HUES48 (cell line): ENCODE measurements at regions not wholly inside any gene's neighbourhood (a gene's known extent, or its start where the extent isn't known, plus 50 kb on each side); places are given as distances from the start of the nearest gene placed in this dataset.
A peak's percentile ranks its signal among the peaks of the same experiment; 100 is the strongest.

ENCODE experiments used
- H3K27ac ChIP-seq: one replicate; pipeline ENCODE4 v1.7.0; 2013; ENCODE audit warnings: low read depth, low read length, inconsistent platforms
- H3K27me3 ChIP-seq: 2 replicates; pipeline ENCODE4 v1.6.1; 2013; ENCODE audit warnings: mild to moderate bottlenecking, low read length; ENCODE audit not compliant: control insufficient read depth, insufficient read depth
- H3K36me3 ChIP-seq: 2 replicates; pipeline ENCODE4 v1.6.1; 2013; ENCODE audit warnings: low read length; ENCODE audit not compliant: control insufficient read depth, insufficient read depth
- H3K4me1 ChIP-seq: 2 replicates; pipeline ENCODE4 v1.6.1; 2013; ENCODE audit warnings: mild to moderate bottlenecking, low read length; ENCODE audit not compliant: control insufficient read depth, insufficient read depth
- H3K4me3 ChIP-seq: 2 replicates; pipeline ENCODE4 v1.5.1; 2013; ENCODE audit warnings: mild to moderate bottlenecking, low read depth, low read length
- H3K9ac ChIP-seq: 2 replicates; pipeline ENCODE4 v1.6.1; 2013; ENCODE audit warnings: mild to moderate bottlenecking, low read depth, low read length, moderate library complexity
- H3K9me3 ChIP-seq: 2 replicates; pipeline ENCODE4 v1.6.1; 2013; ENCODE audit warnings: low read length; ENCODE audit not compliant: control insufficient read depth, insufficient read depth

DNA sequence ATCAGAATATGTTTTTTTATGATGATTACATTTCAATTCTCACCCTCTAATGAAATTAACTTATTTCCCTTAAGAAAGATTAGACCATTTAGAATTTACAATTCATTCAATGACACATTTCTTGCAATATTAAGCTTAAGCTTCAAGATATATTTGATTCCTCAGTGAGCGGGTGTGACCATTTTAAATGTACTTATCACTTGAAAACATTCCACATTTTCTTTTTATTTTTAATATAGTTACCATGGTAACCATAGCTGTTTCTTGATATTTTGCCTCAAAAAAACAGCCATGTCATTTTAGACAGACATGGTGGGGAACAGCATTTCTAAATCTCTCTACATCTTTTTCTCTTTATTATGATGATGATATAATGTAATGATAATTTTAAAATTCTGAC, 1029.0 kb upstream of the B3GALT2 start:
- Histone ChIP-seq H3K36me3 (no peaks in the 10 kb centered on the region), H3K4me1 (no peaks in the 10 kb centered on the region), H3K4me3 (no peak overlapping the region), H3K27ac (no peak overlapping the region), H3K9ac (no peak overlapping the region), H3K9me3 (no peaks in the 10 kb centered on the region), H3K27me3 (no peaks in the 10 kb centered on the region)

DNA sequence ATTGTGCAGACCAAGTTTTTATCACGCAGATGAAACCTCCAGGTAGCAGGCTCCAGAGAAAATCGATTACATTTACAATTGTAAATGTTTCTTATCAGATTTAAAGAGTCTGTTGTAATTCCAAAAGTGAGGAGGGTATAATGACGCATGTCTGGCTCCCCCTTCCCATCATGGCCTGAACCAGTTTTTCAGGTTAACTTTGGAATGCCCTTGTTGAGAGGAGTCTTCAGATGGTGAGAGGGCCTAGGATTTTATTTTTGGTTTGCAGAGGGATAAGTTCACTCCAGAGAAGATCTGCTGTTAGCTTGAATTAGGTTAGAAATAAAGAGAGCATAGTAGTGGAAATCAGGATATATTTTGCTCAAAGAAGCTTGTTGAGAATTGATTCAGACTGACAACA, 1028.3 kb upstream of the B3GALT2 start:
- Histone ChIP-seq H3K36me3 (no peaks in the 10 kb centered on the region), H3K27me3 (no peaks in the 10 kb centered on the region), H3K9ac (no peak overlapping the region), H3K27ac (no peak overlapping the region), H3K4me3 (no peak overlapping the region), H3K4me1 (no peaks in the 10 kb centered on the region), H3K9me3 (no peaks in the 10 kb centered on the region)

DNA sequence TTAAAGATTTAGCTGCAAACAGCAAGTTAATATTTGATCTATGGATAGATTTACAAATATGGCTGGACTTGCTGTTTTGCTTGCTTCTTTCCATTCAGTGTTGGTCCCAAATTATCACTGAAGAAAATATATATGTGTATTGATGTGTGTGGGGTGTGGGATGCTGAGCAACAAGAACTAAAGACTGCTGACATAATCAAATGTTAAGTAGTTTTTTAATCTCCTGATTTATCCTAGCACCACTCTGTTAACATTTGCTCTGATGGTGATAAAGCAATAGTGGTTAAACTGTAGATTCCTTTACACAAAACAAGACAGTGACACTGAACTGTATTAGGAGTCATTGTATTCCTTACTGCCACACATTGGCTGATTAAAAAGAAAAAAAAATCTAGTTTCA, 1023.5 kb upstream of the B3GALT2 start:
- Histone ChIP-seq H3K9me3 (no peaks in the 10 kb centered on the region), H3K27me3 (no peaks in the 10 kb centered on the region), H3K9ac (no peak overlapping the region), H3K36me3 (no peaks in the 10 kb centered on the region), H3K4me3 (no peak overlapping the region), H3K27ac (no peak overlapping the region), H3K4me1 (no peaks in the 10 kb centered on the region)

DNA sequence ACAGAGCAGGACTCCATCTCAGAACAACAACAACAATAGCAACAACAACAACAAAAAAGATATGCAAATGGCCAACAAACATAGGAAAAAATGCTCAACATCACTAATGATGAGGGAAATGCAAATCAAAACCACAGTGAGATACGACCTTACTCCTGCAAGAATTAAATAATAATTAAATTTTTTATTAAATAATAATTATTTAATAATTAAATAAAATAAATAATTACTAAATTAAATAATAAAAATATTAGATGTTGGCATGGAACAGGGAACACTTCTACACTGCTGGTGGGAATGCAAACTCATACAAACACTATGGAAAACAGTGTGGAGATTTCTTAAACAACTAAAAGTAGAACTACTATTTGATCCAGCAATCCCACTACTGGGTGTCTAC, 1022.3 kb upstream of the B3GALT2 start:
- H3K4me3 ChIP-seq = no peak overlapping the region
- H3K27me3 ChIP-seq = no peaks in the 10 kb centered on the region
- H3K27ac ChIP-seq = no peak overlapping the region
- no peaks in the 10 kb centered on the region for H3K9me3 ChIP-seq
- H3K36me3 ChIP-seq = no peaks in the 10 kb centered on the region
- H3K9ac ChIP-seq = no peak overlapping the region
- no peaks in the 10 kb centered on the region for H3K4me1 ChIP-seq

DNA sequence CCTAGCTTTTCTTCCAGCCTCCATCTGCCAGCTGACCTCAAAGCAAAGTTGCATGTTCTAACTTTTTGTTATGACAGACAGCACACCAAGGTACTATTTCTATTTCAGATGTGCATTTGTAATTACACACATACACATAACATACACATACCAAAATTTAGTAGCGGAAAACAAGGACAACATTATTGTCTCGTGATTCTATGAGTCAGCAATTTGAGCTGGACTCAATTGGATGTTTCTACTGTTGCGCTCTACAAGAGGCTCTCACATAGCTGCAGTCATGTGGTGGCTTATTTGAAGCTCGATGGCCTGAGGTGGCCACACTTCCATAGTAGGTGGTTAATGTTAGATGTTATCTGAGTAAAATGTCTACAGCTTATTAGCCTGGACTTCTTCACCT, 1010.1 kb upstream of the B3GALT2 start:
- Histone ChIP-seq H3K4me3 (no peak overlapping the region), H3K9me3 (no peaks in the 10 kb centered on the region), H3K27ac (no peak overlapping the region), H3K9ac (no peak overlapping the region), H3K4me1 (no peaks in the 10 kb centered on the region), H3K27me3 (no peaks in the 10 kb centered on the region), H3K36me3 (no peaks in the 10 kb centered on the region)

DNA sequence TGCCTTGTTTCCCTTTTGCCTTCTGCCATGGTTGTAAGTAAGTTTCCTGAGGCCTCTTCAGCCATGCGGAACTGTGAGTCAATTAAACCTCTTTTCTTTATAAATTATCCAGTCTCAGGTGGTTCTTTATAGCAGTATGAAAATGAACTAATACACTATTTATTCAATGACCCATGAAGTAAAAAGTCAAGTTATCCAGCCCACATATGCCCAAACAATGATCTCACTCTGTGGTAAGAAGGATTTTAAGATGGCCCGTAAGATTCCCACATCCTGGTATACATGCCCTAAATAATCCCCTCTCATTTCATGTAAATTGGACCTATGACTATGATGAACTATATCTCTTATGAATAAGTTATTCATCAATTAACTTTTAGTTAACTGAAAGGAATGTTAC, 1008.3 kb upstream of the B3GALT2 start:
- Histone ChIP-seq H3K27me3 (no peaks in the 10 kb centered on the region), H3K27ac (no peak overlapping the region), H3K9me3 (no peaks in the 10 kb centered on the region), H3K4me1 (no peaks in the 10 kb centered on the region), H3K4me3 (no peak overlapping the region), H3K9ac (no peak overlapping the region), H3K36me3 (no peaks in the 10 kb centered on the region)

DNA sequence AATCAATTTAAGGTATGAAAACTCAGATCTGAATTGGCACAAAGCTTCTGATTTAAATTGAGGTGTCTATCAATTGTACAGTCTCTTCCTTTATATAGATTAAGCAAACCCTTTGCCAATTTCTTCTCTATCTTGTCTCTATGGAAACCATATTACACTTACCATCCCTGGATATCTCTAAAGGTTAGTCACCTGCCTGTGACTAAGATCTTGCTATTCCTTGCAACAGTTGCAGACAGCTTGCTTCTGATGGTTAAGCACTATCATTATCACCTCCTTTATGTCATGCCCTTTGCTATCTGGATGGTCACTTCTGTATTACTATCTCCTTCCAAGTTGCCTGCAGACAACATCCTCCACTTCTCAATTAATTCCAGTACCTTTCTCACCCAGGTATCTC, 998.6 kb upstream of the B3GALT2 start:
- H3K9ac ChIP-seq = no peak overlapping the region
- no peaks in the 10 kb centered on the region for H3K27me3 ChIP-seq
- H3K4me3 ChIP-seq = no peak overlapping the region
- no peaks in the 10 kb centered on the region for H3K4me1 ChIP-seq
- H3K36me3 ChIP-seq = no peaks in the 10 kb centered on the region
- no peak overlapping the region for H3K27ac ChIP-seq
- no peaks in the 10 kb centered on the region; the same call in 1 of the 2 replicates for H3K9me3 ChIP-seq

DNA sequence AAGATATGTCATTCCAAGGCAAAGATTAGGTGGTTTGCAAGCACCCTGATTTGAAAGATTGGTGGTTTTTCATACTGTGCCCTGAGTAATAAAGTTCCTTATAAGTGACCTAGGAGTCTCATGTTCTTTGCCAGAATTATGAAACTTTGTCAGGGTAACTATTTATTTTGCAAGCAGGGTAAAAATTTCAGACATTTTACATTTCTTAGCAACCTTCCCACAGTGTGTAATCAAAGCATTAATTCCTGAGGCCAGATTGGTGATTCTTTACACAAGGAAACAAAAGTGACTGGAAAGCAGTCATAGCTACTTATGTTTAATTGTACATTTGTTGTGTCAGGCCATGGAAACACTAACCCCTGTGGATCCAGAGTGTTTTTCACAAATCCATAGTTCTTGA, 998.0 kb upstream of the B3GALT2 start:
- Histone ChIP-seq H3K36me3 (no peaks in the 10 kb centered on the region), H3K9ac (no peak overlapping the region), H3K27ac (no peak overlapping the region), H3K9me3 (no peaks in the 10 kb centered on the region; the same call in 1 of the 2 replicates), H3K27me3 (no peaks in the 10 kb centered on the region), H3K4me1 (no peaks in the 10 kb centered on the region), H3K4me3 (no peak overlapping the region)

DNA sequence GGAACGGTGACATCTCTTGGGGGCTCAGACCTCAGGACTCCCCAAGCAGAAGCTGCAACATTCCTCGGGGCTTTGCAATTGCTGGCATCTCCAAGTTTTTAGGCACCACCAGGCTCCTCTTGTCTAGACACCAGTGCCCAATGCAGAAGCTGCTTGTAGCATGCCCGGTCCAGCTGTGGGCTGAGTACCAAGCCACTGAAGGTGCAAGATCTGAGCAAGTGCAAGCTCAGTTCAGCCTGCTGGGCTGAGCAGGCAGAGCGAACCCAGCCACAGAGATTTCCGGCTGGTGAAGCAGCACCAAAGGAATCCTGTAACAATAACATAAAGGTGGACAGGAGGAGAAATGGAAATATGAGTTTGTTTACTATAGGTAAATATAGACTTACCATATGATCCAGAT, 995.4 kb upstream of the B3GALT2 start:
- Histone ChIP-seq H3K27ac (no peak overlapping the region), H3K9me3 (no peaks in the 10 kb centered on the region; the same call in 1 of the 2 replicates), H3K4me3 (no peak overlapping the region), H3K27me3 (no peaks in the 10 kb centered on the region), H3K36me3 (no peaks in the 10 kb centered on the region), H3K4me1 (no peaks in the 10 kb centered on the region), H3K9ac (no peak overlapping the region)

DNA sequence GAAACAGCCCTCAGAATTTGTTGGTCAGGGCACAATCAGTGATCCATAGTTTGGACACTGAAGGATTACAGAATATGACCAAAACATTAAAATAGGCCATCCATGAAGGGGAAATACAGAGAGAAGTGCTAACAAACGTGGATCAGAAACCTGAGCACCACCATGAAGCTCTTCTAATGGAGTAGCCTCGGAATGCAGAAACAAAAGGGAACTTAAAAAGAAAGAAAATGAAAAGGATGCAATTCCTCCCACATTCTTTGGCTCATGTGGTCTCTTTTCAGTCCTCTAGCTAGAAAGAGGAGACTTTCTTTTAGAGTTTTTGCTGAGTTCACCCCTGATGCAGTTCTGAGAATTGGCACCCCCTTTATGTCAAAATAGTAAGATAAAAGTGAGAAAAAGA, 989.8 kb upstream of the B3GALT2 start:
- no peaks in the 10 kb centered on the region for H3K9me3 ChIP-seq
- H3K27ac ChIP-seq = peak overlapping the region; percentile 26
- H3K4me1 ChIP-seq = peaks cover 23% of the 10 kb centered on the region
- no peaks in the 10 kb centered on the region for H3K36me3 ChIP-seq
- no peak overlapping the region for H3K9ac ChIP-seq
- H3K27me3 ChIP-seq = no peaks in the 10 kb centered on the region
- no peak overlapping the region; the same call in 1 of the 2 replicates for H3K4me3 ChIP-seq

DNA sequence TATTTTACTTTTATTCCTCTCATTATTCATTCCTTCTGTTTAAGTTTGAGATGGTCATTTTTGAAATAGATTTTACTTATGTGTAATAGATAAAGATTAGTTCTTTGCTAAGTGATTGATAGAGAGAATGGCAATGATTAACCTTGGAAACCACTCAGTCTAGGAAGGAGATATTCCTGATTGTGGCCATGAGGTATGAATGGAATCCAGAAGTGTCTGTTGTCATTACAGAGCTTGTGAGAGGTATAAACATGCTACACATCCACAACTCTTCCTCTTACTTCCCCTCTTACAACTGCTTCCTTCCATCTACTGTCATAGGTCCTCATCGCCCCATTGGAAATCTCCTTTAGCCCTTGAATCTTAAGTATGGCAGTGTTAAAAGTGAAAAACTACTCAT, 988.8 kb upstream of the B3GALT2 start:
- peaks cover 23% of the 10 kb centered on the region for H3K4me1 ChIP-seq
- no peaks in the 10 kb centered on the region for H3K9me3 ChIP-seq
- no peak overlapping the region for H3K9ac ChIP-seq
- H3K27ac ChIP-seq = no peak overlapping the region
- no peaks in the 10 kb centered on the region for H3K36me3 ChIP-seq
- H3K27me3 ChIP-seq = no peaks in the 10 kb centered on the region
- no peak overlapping the region for H3K4me3 ChIP-seq

DNA sequence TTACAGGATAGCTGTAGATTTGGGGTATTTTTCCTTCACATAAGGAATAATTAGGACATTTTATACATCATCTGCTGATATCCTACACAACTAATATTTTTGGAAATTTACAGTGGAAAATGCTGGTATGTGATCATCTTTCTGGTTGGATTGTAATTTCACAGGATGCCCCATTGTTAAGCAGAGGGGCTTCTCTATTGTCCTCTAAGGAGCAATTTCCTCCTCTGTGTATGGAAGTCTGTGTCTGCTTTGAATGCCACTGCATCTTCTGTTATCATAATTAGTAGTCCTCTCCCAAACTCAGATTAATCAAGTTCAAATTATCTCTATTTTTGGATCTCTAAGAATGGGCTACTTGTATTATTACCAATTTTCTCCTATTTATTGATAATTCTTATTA, 988.1 kb upstream of the B3GALT2 start:
- Histone ChIP-seq H3K27ac (no peak overlapping the region), H3K9ac (no peak overlapping the region), H3K36me3 (no peaks in the 10 kb centered on the region), H3K27me3 (no peaks in the 10 kb centered on the region), H3K4me3 (no peak overlapping the region), H3K9me3 (no peaks in the 10 kb centered on the region), H3K4me1 (peaks cover 23% of the 10 kb centered on the region)
